GM12873 (cell line): ENCODE measurements at regions not wholly inside any gene's neighbourhood (a gene's known extent, or its start where the extent isn't known, plus 50 kb on each side); places are given as distances from the start of the nearest gene placed in this dataset.

Source experiments
- CTCF ChIP-seq: IDR thresholded peaks from 2 replicates; pipeline ENCODE4 v1.5.1; 2012; ENCODE audit warnings: low read depth, mild to moderate bottlenecking, moderate library complexity, low read length, control low read depth; ENCODE audit not compliant: insufficient read depth; ENCODE audit errors: missing control alignments

GRCh38 chr4:134070174-134070573 lies 131.4 kb downstream of the PABPC4L start:
- TF ChIP-seq CTCF: no peak

- no peak for TF ChIP-seq CTCF
Observed at GRCh38 chr4:134057356-134057755, 144.2 kb downstream of the PABPC4L start.

- no peak for TF ChIP-seq CTCF
Observed at GRCh38 chr4:134045411-134045810, 156.2 kb downstream of the PABPC4L start.

- no peak for TF ChIP-seq CTCF
Observed at GRCh38 chr4:134043266-134043665, 158.3 kb downstream of the PABPC4L start.

GRCh38 chr4:134028421-134028820 lies 173.2 kb downstream of the PABPC4L start:
- TF ChIP-seq CTCF: no peak

GRCh38 chr4:134027931-134028330 lies 173.7 kb downstream of the PABPC4L start:
- no peak for TF ChIP-seq CTCF

GRCh38 chr4:134024251-134024650 lies 177.3 kb downstream of the PABPC4L start:
- TF ChIP-seq CTCF: no peak
